HG02623 (cell line): ENCODE measurements at regions not wholly inside any gene's neighbourhood (a gene's known extent, or its start where the extent isn't known, plus 50 kb on each side); places are given as distances from the start of the nearest gene placed in this dataset.

Experiments
- ATAC-seq: cut with Tn5 transposase; IDR thresholded peaks from one replicate; pipeline ENCODE4 v1.9.1; 2021; ENCODE audit warnings: moderate library complexity; ENCODE audit not compliant: unreplicated experiment

DNA sequence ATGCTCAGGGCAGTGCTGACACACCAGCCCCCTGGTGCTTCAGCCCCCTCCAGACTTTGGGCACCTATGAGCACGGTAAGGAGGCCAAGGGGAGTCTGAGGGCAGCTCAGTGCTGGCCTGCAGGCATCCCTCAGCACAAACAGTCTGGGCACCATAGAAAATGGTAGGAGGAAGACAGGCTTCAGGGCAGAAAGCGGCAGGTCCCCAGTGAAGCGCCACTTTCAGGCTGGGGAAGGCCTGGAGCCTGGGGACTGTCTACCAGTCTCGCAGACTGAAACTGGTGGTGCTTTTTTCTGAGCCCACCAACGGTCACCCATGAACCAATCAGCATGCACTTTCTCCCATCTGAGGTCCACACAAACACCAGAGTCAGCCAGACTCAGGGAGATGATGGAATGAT is 1074.7 kb downstream of the PCDH18 start:
- ATAC-seq: no peak

DNA sequence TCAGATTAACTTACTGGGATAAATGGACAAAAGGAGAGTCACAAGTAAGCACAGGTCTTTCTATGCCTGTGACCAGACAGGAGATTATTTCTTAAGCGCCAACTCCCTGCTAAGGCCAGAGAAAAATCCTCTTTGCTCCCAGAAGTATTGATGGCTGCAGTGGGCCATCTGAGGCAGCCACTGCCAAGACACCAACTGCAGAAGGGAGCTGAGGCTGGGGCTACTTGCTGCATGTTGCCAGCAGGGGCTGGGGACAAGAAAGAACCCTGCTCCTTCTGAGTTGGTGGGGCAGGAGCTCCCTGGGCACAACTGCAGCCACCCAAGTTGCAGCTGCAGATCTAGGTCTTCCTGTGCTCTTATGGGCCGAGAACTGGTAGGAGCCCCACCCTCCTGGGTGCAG is 1075.3 kb downstream of the PCDH18 start:
- ATAC-seq: no peak

DNA sequence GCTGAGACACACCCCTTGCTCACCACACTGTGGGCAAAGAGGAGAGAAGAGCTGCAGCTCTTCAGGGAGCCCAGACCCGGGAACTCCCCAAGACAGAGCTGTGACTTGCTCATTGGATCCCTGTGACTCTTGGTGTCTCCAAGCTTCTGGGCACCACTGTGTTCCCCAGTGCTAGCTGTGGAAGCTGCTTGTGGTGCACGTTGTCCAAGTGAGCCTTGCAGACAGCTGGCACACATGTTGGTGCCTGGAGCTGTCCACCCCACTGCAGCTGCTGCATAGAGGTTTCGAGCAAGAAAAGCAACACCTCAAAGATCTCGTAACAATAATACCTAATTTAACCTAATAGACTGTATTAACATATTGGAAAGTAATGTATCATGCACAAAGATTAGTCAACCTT is 1089.3 kb downstream of the PCDH18 start:
- no peak for ATAC-seq

DNA sequence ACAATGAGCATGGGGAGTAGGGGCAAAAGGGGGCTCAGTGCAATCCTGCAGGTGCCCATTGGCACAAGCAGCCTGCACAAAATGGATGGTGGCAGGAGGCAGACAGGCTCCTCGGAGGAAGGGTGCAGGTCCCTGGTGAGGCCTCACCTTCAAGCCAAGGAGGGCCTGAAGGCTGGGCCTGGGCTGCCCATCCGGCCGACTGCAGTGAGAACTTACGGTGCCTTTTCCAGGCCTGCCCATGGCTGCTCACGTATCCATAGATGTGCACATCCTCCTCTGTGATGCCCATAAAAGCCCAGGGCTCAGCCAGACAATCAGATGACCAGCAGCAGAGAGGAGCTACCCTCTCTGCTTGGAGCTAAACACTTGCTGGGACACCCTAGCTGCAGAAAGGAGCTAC is 1089.8 kb downstream of the PCDH18 start:
- ATAC-seq: no peak

DNA sequence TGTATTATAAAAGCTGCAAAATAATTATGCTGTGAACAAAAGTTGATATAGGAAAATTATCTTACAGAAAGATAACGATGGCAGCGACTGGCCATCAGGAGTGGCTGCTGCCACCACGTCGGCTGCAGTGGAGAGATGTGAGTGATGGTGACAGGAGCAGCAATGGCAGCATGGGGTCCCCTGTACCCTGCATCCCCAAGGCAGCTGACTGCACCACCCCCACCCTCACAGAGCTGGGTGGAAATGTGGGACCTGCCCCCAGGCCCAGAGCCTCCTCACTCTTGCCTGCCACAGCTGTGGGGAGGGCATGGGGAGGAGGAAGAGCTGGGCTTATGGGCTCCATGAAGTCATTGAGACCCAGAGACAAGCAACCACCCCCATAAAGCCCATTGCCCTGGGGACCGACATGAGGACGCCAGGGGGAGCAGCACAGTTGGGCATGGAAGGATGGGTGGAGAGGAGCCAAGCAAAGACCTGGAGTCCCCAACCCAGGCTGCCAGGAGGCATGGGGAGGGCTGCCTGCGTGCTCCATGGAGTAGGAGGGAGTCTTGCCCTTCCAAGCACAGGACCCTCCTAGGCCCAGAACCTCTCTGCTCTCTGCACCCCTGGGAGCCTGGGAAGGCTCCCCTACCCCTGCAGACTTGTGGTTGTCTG is 1090.5 kb downstream of the PCDH18 start:
- no peak for ATAC-seq

DNA sequence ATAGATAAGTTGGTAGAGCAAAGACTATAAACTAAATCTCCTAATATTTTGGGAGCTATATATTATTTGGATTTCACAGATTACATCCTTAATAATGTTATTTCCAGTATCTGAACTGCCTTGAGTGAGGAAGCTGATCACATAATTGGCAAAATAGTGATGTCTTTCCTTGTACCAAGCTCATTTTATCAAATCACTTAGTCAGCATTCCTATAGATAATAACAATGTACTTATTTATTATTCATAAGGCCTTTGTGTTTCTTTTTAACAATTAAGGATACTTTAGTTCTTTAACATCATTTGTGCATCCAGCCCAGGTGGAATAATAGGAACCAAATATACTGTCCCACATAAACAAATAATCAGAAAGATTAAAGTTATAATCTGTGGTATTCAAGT is 1093.6 kb downstream of the PCDH18 start:
- no peak for ATAC-seq

DNA sequence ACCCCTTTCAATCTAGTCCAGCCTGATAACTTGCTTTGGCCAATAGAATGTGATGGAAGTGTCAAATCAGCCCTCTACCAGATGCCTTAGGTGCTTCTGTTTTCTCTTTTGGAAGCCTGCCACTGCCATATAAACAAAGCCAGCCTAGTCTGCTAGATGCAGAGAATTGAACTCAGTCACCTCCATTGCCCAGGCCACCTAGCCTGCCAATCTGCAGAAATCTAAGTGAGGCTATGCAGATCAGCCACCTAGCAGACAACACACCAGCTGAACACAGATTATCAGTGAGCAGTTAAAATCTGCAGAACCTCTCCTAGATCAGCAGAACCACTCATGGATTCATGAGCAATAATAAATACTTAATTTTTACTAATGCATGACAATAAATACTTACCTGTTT is 1108.2 kb downstream of the PCDH18 start:
- ATAC-seq: no peak

DNA sequence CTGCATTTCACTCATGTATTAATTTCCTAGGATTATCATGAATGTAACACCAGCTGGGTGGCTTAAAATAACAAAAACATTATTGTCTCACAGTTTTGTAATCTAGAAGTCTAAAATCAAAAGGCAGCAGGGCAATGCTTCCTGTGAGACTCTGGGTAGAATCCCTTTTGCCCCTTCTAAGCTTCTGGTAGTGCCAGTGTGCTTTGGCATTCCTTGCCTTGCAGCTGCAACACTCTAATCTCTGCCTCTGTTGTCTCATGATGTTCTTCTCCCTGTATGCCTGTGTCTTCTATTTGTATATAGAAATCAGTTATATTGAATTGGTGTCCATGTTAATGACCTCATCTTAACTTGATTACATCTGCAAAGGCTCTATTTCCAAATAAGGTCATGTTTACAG is 1117.3 kb downstream of the PCDH18 start:
- no peak for ATAC-seq

DNA sequence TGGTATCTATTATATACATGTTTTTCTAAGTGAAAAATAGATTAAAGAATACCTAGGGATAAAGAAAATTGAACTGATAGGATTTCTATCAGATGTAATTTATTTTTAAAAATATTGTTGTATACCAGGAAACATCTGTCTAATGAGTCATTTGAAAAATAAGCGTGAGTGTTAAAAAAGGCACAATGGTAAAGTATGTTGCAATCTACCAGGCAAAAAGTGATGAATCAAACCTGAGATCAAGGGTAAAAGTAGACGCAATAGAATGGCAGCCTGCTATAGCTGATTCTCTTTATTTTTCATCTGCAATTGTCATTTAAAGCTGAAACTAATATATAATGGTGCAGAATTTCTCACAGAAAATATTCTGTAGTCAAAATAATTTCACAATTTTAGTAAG is 1119.6 kb downstream of the PCDH18 start:
- no peak for ATAC-seq

DNA sequence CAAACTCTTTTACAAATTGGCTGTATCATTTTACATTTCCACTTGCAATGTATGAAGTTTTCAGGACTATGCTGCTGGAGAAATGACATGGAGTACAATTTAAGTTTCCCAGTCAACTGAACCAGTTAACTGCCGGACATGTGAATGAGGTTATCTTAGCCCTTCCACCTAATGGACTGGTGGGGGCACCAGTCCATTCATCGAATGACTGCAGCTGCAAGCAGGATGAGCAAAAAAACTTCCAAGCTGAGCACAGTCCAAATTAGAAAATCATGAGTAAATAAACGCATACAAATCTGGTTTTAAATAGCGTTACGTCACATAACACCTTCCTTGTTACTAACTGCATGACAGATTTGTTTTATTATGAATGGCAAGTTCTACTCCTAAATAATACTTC is 1131.5 kb downstream of the PCDH18 start:
- no peak for ATAC-seq

DNA sequence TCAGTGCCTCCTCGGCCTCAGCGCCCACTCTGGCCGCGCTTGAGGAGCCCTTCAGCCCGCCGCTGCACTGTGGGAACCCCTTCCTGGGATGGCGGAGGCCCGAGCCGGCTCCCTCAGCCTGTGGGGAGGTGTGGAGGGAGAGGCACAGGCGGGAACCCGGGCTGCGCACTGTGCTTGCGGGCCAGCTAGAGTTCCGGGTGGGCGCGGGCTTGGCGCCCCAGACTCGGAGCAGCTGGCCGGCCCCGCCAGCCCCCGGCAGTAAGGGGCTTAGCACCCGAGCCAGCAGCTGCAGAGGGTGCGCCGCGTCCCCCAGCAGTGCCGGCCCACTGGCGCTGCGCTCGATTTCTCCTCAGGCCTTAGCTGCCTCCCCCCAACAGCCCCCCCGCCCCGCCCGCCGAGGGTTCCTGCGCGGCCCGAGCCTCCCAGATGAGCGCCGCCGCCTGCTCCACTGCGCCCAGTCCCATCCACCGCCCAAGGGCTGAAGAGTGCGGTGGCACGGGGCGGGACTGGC is 1137.0 kb downstream of the PCDH18 start:
- ATAC-seq: no peak

DNA sequence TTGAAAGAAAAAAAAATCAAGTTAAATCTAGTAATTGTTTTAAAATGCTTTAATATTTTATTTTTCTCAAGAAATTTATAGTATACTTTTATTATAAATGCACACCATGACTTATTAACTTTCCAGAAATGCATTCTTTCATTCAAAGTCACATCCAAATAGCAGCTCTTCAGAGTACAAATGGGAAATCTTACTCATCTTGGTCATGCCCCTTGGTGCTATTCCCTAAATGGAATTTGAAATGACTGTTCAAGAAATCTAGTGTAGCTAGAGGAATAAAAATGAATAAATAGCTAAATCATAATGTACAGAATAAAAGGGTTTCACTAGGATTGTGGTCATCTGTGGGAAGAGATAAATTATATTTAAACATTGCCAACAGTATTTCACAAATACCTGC is 1139.7 kb downstream of the PCDH18 start:
- no peak for ATAC-seq

DNA sequence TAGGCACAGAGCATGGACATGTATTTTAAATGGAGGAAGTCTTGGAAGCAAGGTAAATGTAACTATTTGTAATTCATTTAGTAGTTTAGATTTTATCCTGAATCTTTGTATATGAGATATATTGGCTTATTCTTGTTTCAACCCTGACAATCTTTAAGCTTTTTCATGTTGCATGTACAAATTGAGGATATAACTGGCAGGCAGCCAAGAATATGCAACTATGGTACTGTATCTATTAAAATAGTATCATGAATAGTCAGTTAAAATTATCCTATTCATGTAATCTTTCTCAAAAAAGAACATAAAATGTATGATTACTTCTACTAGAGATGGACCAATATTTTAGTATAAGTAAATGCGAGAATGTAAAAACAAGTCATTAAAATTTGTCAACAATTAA is 1141.5 kb downstream of the PCDH18 start:
- ATAC-seq: no peak

DNA sequence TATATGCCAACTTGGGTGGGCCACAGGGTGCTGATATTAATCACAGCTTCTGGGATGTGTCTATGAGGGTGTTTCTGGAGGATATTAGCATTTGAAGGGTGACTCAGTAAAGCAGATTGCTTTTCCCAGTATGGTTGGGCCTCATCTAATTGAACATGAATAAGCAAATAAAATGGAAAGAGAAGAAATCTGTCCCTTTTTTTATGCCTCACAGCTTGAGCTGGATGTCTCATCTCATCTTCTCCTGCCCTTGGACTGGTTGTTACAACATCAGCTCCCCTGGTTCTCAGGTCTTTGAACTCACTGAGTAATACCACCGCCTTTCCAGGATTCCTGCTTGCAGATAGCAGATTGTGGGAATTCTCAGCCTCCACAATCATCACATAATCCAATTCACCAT is 1149.2 kb downstream of the PCDH18 start:
- no peak for ATAC-seq

DNA sequence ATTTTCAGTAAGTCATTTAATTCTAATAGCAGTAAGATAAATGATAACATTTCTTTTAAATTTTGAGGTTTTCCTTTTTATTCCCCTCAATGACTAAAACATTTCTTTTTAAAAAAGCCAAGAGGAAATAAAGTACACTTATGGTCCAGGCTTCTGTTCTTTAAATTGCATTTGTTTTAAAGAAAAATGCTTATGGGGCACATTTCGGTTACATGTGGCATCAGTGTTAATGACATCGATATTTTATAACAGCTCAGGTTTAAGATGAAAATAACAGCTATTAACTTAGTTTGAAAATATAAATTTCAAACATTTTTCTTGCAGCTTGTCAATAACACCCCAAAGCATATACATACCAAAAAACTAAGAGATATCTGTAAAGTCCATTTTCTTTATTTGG is 1161.1 kb downstream of the PCDH18 start:
- ATAC-seq: no peak

DNA sequence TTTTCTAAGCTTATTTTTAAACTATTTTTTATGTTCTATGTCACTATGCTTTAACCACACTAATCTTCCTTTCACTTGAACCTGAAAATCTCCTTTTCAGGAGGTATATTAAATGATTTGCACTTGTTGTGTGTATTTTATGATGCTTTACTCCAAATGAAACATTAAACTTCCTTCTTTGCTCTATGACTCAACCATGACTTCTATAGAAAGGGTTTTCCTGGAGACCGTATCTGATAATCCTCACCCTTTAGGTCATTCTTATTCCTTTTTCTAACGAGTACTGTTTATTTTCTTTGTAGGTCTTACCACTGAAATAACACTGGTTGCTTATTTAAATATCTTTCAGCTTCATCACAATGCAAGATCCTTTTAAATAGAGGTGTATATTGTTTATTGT is 1163.2 kb downstream of the PCDH18 start:
- no peak for ATAC-seq

DNA sequence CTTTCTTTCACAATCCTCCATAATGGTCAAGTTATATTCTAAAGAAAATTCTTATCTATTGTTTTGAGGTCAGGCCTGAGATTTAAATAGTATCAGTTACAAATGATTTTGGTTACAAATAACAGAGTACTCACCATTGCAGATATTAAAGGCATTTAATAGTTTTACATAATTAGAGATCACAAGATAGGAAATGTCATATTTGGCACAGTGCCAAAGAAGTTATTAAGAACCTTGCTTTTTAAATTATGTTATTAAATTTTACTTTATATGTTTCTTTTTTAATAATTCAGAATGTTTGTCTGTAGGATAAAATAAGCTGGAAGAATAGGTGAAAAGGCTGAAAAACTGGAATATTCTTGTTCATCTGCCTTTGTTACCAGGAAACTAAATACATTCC is 1174.7 kb downstream of the PCDH18 start:
- no peak for ATAC-seq

DNA sequence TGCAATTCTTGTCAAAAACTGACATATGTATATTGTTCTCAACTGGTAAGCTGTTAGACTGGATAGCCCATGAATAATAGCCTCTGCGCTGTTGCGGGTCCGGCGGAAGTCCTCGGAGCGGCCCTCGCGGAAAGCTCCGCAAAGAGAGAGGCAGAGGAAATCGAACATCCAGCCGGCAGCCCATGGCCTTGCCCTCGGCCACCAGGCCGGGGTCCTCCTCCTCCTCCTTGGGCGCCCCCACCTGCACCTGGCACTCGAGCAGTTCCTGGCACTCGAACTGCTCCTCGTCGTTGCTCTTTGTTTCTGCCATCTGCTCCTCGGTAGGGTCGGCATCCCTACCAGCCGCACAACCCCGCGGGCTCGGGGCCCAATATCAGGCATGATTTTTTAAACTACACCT is 1176.3 kb downstream of the PCDH18 start:
- no peak for ATAC-seq

DNA sequence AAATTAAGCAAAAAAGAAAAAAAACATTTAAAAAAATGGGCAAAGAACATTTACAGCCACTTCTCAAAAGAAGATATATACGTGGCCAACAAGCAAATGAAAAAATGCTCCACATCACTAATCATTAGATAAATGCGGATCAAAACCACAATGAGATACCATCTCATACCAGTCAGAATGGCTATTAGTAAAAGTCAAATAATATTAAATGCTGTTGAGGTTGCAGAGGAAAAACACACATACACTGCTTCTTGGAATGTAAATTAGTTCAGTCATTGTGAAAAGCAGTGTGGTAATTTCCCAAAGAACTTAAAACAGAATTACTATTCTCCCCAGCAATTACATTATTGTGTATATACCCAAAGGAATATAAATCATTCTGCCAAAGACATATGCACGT is 1189.0 kb downstream of the PCDH18 start:
- ATAC-seq: no peak

DNA sequence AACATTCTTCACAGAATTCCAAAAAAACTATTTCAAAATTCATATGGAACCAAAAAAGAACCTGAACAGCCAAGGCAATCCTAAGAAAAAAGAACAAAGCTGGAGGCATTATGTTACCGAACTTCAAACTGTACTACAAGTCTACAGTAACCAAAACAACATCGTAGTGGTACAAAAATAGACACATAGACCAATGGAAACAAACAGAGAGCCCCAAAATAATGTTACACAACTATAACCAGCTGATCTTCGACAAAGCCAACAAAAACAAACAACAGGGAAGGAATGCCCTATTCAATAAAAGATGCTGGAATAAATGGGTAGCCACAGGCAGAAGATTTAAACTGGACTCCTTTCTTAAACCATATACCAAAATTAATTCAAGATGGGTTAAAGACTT is 1189.6 kb downstream of the PCDH18 start:
- no peak for ATAC-seq

DNA sequence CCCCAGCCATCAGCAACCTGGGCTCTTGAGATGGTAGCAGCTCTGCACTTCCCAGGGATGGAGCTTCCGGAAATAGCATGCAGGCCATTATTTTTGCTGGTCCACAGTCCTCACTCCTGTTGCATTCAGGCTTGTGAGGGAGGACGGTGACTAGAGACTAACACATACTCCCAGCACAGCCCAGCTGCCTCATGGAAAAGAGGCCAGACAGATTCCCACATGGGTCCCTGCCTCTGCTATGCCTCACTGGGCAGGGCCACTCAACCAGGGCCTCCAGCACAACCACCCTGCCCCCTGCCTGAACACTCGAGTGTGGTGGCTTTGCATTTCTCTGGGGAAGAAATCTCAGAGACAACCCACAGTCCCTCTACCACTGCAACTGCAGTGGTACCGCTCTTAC is 1195.1 kb downstream of the PCDH18 start:
- no peak for ATAC-seq

DNA sequence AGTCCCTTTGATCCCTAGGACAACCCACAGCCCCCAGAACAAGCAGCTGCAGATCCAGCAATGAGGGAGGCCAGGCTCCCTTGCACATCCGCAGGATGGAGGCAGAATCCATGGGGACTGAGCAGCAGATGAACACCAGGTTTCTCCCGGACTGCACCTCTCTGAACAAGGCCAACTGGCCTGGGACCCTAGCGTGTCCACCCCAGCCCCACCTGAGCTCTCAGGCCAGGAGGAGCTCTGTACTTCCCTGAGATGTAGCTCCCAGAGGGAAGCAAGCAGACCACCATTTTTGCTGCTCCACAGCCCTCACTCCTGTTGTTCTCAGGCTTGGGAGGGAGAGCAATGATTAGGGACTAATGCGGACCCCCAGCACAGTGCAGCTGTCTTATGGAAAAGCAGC is 1195.8 kb downstream of the PCDH18 start:
- ATAC-seq: no peak

DNA sequence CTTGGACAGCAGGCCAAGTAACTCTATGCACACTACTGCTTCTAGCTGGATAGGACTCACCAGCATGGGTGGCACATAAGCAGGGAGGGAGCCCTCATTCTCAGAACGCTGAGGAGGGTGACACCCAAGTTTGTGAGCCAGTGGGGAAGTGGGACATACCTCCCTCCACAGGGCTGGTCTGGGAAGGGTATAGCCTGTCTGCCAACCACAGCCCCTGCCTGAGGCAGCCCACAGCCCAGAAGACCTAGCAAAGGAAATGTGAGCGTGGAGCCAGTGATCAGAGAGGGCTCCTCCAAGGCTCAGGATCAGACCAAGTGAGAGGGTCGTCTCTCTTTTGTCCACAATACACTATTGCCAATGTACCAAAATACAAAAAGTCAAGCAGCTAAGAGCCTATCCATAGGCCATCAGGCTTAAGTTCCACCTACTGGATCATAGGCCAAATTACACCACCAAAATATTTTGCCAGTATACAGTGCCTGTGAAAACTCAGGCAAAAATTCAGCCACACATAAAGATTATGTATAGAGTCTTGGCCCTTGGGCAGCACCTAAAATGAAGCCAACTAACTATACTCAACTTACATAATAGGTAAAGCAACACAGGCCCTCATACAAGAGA is 1203.1 kb downstream of the PCDH18 start:
- no peak for ATAC-seq
